ENCODE measurements at regions not wholly inside any gene's neighbourhood (a gene's known extent, or its start where the extent isn't known, plus 50 kb on each side); places are given as distances from the start of the nearest gene placed in this dataset.

DNA sequence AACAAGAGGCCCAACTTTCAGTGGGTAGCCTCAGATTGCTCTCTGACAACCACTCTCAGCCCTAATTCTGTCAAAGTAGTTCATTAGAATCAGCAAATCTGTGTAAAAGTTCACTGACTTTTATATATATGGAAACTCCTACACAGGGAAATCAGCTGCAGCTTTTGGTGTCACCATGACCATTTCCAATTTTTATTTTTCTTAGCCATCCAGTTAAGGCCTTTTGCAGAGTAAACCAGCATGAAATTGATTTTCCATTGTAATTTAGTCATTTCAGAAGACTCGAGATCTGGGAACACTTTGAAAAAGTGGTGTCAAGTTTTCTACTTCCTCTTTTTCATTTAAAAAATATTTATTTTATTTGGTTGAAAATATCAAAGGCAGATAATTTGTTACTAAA lies 263.2 kb downstream of the TMEM182 start:
- DNase-seq (ENCODE audit: low spot score) = no peak

DNA sequence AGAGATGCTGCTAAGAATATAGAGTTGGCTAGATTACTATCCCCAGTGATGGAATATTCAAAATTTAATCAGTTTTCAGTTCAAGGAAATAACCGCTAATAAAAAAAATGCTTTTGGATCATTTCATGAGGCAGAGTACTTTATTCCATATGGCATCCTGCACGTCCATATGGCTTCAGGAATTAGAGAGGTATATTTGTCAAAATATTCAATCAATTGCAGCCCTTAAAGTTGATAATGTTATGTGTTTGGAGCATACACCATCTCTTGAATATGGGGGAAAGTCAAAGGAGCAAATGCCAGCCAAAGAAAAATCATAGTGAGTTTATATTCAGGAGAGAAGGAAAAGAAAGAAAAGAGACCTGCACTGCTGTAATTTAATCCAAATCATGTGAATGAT lies 266.4 kb downstream of the TMEM182 start:
- DNase-seq (ENCODE audit: low spot score) = no peak
